ENCODE measurements at regions not wholly inside any gene's neighbourhood (a gene's known extent, or its start where the extent isn't known, plus 50 kb on each side); places are given as distances from the start of the nearest gene placed in this dataset.

DNA sequence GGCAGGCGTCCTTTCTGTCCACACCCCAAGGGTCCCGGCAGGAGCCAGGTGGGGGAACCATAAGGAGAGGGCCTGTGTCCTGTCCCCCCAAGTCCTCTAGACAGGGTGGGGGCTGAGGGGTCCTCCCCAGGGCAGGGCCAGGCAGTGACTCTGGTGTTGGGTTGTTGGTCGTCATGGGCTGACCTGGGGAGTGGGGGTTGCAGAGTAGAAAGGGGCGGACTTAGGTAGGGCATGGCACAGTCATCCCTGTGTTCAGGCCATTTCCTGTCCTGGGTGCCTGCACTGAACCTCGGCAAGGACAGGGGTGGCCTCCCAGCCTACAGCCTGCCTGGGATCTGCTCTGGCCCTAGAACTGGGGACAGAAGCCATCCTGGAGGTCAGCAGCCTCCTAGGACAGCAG lies 356.2 kb downstream of the TMEM121 start:
- TF ChIP-seq HNRNPLL (IDR thresholded peaks at IDR 0.05; ENCODE audit: low read depth, low read length, poor library complexity, severe bottlenecking): no peak
- TF ChIP-seq HNF4G (IDR thresholded peaks at IDR 0.05; ENCODE audit: borderline replicate concordance, low read depth, low read length): no peak
- TF ChIP-seq HNF4G (CRISPR knock-in tag; IDR thresholded peaks at IDR 0.05; ENCODE audit: borderline replicate concordance, low read depth): no peak
- no peak for TF ChIP-seq NCOA1 (CRISPR knock-in tag; IDR thresholded peaks at IDR 0.05)
- no peak for TF ChIP-seq PRDM10 (CRISPR knock-in tag; IDR thresholded peaks at IDR 0.05; ENCODE audit: low read depth)
- TF ChIP-seq SRSF1 (optimal IDR thresholded peaks at IDR 0.05; ENCODE audit: low read depth, low read length): no peak
- TF ChIP-seq POLR2A (IDR thresholded peaks at IDR 0.05; ENCODE audit: insufficient read depth in 1 of 2, low read depth in 2 of 2, low read length in 2 of 2): no peak
- no peak for TF ChIP-seq U2AF1 (optimal IDR thresholded peaks at IDR 0.05; ENCODE audit: low read depth, low read length)

Data from HepG2 (cell line).